ENCODE measurements at regions not wholly inside any gene's neighbourhood (a gene's known extent, or its start where the extent isn't known, plus 50 kb on each side); places are given as distances from the start of the nearest gene placed in this dataset.

DNA sequence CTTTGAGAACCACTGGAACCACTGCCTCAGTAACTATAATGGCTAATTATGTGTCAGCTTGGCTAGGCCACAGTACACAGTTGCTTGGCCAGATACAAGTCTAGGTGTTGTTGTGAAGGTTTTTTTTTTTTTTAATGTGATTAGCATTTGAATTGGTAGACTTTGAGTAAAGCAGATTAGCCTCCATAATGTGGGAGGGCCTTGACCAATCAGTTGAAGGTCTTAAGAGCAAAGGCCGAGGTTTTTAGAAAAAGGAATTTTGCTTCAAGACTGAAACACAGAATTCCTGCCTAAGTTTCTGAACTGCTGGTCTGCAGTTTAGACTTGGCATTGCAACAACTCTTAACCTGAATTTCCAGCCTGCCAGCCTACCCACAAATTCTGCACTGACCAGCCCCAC is 451.6 kb upstream of the AZI2 start:
- TF ChIP-seq, protein P1, sequence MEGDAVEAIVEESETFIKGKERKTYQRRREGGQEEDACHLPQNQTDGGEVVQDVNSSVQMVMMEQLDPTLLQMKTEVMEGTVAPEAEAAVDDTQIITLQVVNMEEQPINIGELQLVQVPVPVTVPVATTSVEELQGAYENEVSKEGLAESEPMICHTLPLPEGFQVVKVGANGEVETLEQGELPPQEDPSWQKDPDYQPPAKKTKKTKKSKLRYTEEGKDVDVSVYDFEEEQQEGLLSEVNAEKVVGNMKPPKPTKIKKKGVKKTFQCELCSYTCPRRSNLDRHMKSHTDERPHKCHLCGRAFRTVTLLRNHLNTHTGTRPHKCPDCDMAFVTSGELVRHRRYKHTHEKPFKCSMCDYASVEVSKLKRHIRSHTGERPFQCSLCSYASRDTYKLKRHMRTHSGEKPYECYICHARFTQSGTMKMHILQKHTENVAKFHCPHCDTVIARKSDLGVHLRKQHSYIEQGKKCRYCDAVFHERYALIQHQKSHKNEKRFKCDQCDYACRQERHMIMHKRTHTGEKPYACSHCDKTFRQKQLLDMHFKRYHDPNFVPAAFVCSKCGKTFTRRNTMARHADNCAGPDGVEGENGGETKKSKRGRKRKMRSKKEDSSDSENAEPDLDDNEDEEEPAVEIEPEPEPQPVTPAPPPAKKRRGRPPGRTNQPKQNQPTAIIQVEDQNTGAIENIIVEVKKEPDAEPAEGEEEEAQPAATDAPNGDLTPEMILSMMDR (IDR thresholded peaks at IDR 0.05; ENCODE audit: control extremely low read depth, extremely low read depth, low read depth, missing control alignments), result no peak
- POLR2A ChIA-PET, result no interaction called here
- no peak for DNase-seq (ENCODE audit: extremely low spot score)
- CTCF ChIA-PET, result interaction anchor here (1.0 kb wide), 1 partner anchor 97 kb away, joined by 3 read pairs; no protein-coding TSS in a partner anchor

DNA sequence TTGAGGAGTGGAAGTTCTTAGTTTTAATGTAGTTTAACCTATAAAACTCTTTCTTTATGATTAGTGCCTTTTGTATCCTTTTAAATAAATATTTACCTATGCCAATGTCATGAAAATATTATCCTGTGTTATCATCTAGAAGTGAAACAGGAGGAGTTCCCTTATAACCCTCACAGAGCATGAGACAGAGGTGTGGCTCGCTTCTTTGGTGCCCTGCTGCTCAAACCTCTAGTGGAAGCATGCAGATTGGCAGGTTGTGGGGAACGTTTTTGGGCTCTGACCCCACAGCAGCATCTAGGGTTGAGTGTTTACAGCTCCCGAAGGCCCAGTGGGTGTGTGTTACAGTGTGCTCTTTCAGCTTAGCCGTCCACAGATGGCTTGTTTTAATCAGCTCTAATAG is 459.4 kb upstream of the AZI2 start:
- POLR2A ChIA-PET, result no interaction called here
- TF ChIP-seq, protein P1 (IDR thresholded peaks at IDR 0.05; ENCODE audit: control extremely low read depth, extremely low read depth, low read depth, missing control alignments), result no peak
- no peak for DNase-seq (ENCODE audit: extremely low spot score)
- CTCF ChIA-PET, result no interaction called here

DNA sequence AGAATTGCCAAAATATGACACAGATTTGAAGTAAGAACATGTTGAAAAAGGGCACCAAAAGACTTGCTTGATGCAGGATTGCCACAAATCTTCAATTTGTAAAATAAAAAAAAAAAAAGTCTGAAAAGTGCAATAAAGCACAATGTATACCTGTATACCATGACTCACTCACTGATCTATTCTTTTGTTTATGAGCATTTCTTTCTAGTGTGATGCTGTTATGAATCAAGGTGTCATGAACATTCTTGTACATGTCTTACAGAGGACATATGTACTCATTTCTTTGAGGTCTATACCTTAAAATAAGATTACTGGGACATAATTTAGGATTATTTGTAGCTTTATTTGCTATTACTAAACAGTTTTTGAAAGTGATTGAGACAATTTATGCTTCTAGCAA is 464.9 kb upstream of the RBMS3 start:
- DNase-seq (ENCODE audit: extremely low spot score), result no peak
- CTCF ChIA-PET, result no interaction called here
- TF ChIP-seq, protein P1 (IDR thresholded peaks at IDR 0.05; ENCODE audit: control extremely low read depth, extremely low read depth, low read depth, missing control alignments), result no peak
- POLR2A ChIA-PET, result no interaction called here

DNA sequence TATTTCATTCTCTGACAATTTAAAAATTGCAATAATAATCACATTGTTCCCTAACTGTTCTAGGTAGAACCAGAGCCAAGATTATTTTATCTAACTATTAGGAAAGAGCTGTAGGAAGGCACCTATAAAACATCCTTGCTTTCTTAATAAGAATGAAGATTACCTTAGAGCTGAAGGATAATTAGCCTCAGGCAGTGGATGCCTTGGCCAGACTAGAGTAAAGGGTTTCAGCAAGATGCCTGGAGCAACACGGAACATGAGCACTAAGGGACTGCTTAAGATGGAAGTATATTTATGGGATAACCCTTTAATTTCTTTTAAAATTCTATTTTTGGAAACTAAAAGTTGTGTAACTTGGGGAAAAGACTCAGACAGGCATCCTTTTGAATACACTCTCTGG is 456.6 kb upstream of the RBMS3 start:
- TF ChIP-seq, protein P1 (IDR thresholded peaks at IDR 0.05; ENCODE audit: control extremely low read depth, extremely low read depth, low read depth, missing control alignments), result no peak
- DNase-seq (ENCODE audit: extremely low spot score), result no peak
- POLR2A ChIA-PET, result no interaction called here
- CTCF ChIA-PET, result interaction anchor here (1.6 kb wide), 1 partner anchor 33 kb away, joined by 3 read pairs; no protein-coding TSS in a partner anchor

DNA sequence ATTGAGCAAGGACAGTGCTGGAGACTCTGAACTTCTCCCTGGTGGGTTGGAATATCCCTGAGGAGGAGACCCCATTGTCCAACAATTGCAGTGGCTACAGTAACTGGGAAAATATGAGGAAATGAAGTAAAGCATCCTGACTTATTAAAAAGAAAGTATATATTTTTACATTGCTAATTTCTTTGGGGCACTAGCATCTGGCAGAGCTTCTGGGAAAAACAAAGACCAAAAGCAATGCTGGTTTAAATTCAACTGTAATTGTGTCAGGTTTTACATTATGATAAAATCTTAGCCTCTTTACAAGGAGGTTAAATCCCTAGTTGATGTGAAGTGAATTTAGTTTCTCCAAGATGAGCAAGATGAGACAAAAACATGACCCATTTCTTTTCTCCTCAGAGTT is 454.0 kb upstream of the RBMS3 start:
- ChIA-PET POLR2A (no interaction called here), CTCF (no interaction called here)
- no peak for DNase-seq (ENCODE audit: extremely low spot score)
- TF ChIP-seq, protein P1 (IDR thresholded peaks at IDR 0.05; ENCODE audit: control extremely low read depth, extremely low read depth, low read depth, missing control alignments), result no peak

DNA sequence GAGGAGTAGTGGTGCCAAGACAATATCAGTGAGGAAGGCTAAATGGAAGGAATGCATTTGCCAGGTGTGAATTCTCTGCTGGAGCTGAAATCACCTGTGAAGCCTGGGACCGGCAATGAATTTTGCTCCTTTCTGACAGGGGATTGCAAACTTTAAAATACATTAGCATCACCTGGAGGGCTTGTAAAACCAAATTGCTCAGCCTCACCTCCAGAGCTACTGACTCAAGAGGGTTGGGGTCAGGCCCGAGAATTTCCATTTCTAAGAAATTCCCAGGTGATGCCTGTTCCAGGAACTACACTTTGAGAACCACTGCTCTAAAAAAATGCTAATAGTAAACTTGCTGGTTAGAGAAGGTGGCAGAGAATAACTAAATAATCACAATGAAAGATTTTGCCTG is 445.6 kb upstream of the RBMS3 start:
- CTCF ChIA-PET, result no interaction called here
- TF ChIP-seq, protein P1 (IDR thresholded peaks at IDR 0.05; ENCODE audit: control extremely low read depth, extremely low read depth, low read depth, missing control alignments), result no peak
- no peak for DNase-seq (ENCODE audit: extremely low spot score)
- POLR2A ChIA-PET, result no interaction called here

DNA sequence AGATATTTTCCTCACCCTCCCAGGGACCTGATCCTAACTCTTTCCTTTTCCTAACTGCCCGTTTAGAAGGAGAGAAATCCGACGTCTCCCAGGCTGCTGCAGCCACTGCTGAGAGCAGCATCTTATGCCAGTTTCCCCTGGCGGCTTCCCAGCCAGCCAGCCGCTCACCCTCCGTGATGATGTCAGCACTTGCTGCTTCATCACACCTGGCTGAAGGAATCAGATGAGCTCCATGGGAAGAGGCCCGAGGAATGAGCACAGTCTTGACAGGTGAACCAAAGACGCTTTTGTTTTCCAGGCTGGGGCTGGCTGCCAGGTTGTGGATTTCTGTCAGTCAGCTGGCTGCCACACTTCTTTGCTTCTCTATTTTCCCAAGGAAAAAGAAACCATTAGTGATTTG is 445.1 kb upstream of the RBMS3 start:
- ChIA-PET CTCF (no interaction called here), POLR2A (no interaction called here)
- TF ChIP-seq, protein P1 (IDR thresholded peaks at IDR 0.05; ENCODE audit: control extremely low read depth, extremely low read depth, low read depth, missing control alignments), result no peak
- no peak for DNase-seq (ENCODE audit: extremely low spot score)
